GM19035 (cell line): ENCODE measurements at regions not wholly inside any gene's neighbourhood (a gene's known extent, or its start where the extent isn't known, plus 50 kb on each side); places are given as distances from the start of the nearest gene placed in this dataset.

Experiments
- ATAC-seq: cut with Tn5 transposase; IDR thresholded peaks from one replicate; pipeline ENCODE4 v1.9.1; 2021; ENCODE audit not compliant: unreplicated experiment

GRCh38 chr1:63169057-63169456, 153.3 kb upstream of the FOXD3 start:
- no peak for ATAC-seq

- ATAC-seq: no peak
These were observed 149.2 kb upstream of the FOXD3 start for GRCh38 chr1:63173161-63173560.

- no peak for ATAC-seq
These were observed 132.7 kb upstream of the FOXD3 start for GRCh38 chr1:63189677-63190076.

GRCh38 chr1:63190171-63190570, 132.2 kb upstream of the FOXD3 start:
- no peak for ATAC-seq

GRCh38 chr1:63198871-63199394, 123.4 kb upstream of the FOXD3 start:
- no peak for ATAC-seq

- no peak for ATAC-seq
These were observed 122.5 kb upstream of the FOXD3 start for GRCh38 chr1:63199706-63200335.

GRCh38 chr1:63200676-63201075, 121.7 kb upstream of the FOXD3 start:
- no peak for ATAC-seq

GRCh38 chr1:63203641-63204040, 118.7 kb upstream of the FOXD3 start:
- no peak for ATAC-seq

GRCh38 chr1:63205776-63206175, 116.6 kb upstream of the FOXD3 start:
- ATAC-seq: no peak

- no peak for ATAC-seq
These were observed 107.8 kb upstream of the FOXD3 start for GRCh38 chr1:63214553-63214952.

- no peak for ATAC-seq
These were observed 98.9 kb upstream of the FOXD3 start for GRCh38 chr1:63223426-63223825.

- no peak for ATAC-seq
These were observed 91.6 kb upstream of the FOXD3 start for GRCh38 chr1:63230722-63231121.

GRCh38 chr1:63238721-63239120, 83.6 kb upstream of the FOXD3 start:
- ATAC-seq: no peak

GRCh38 chr1:63245186-63245585, 77.2 kb upstream of the FOXD3 start:
- no peak for ATAC-seq

- no peak for ATAC-seq
These were observed 74.2 kb upstream of the FOXD3 start for GRCh38 chr1:63248216-63248615.

GRCh38 chr1:63255153-63255552, 67.2 kb upstream of the FOXD3 start:
- no peak for ATAC-seq

- no peak for ATAC-seq
These were observed 60.5 kb upstream of the FOXD3 start for GRCh38 chr1:63261736-63262458.

- ATAC-seq: no peak
These were observed 60.0 kb upstream of the FOXD3 start for GRCh38 chr1:63262459-63262770.

- no peak for ATAC-seq
These were observed 58.2 kb upstream of the FOXD3 start for GRCh38 chr1:63264161-63264560.

GRCh38 chr1:63266857-63267256, 55.5 kb upstream of the FOXD3 start:
- no peak for ATAC-seq

GRCh38 chr1:63268876-63269275, 53.5 kb upstream of the FOXD3 start:
- ATAC-seq: no peak

GRCh38 chr1:63269571-63269970, 52.8 kb upstream of the FOXD3 start:
- no peak for ATAC-seq
